ENCODE measurements at regions not wholly inside any gene's neighbourhood (a gene's known extent, or its start where the extent isn't known, plus 50 kb on each side); places are given as distances from the start of the nearest gene placed in this dataset.

GRCh38 chr1:67615886-67616285 lies 69.1 kb upstream of the GADD45A start:
- Histone ChIP-seq H3K27ac (no peak overlapping the region), H3K4me3 (no peak overlapping the region)
- DNase-seq (ENCODE audit: low spot score), result no peak
- TF ChIP-seq CTCF (IDR thresholded peaks at IDR 0.05), result no peak

- no peak for TF ChIP-seq CTCF (IDR thresholded peaks at IDR 0.05)
Measured at GRCh38 chr1:67616394-67616985, 68.5 kb upstream of the GADD45A start.

GRCh38 chr1:67618285-67619018 lies 66.5 kb upstream of the GADD45A start:
- peak overlapping the region; percentile 55 for H3K4me3 ChIP-seq
- DNase-seq (ENCODE audit: low spot score), result peak; percentile 80
- TF ChIP-seq CTCF (IDR thresholded peaks at IDR 0.05), result no peak
- H3K27ac ChIP-seq, result peak overlapping the region; percentile 83

More at GRCh38 chr1:67616394-67616985, 68.5 kb upstream of the GADD45A start:
- no peak for DNase-seq (ENCODE audit: low spot score)
- Histone ChIP-seq H3K4me3 (no peak overlapping the region), H3K27ac (no peak overlapping the region)

GRCh38 chr1:67619080-67619479 lies 65.9 kb upstream of the GADD45A start:
- DNase-seq (ENCODE audit: low spot score), result no peak
- peak overlapping the region; percentile 55 for H3K4me3 ChIP-seq
- H3K27ac ChIP-seq, result peak overlapping the region; percentile 83
- TF ChIP-seq CTCF (IDR thresholded peaks at IDR 0.05), result no peak

GRCh38 chr1:67623906-67624305 lies 61.1 kb upstream of the GADD45A start:
- no peak for DNase-seq (ENCODE audit: low spot score)
- Histone ChIP-seq H3K4me3 (no peak overlapping the region), H3K27ac (no peak overlapping the region)
- no peak for TF ChIP-seq CTCF (IDR thresholded peaks at IDR 0.05)

- Histone ChIP-seq H3K4me3 (no peak overlapping the region), H3K27ac (no peak overlapping the region)
- no peak for DNase-seq (ENCODE audit: low spot score)
- TF ChIP-seq CTCF (IDR thresholded peaks at IDR 0.05), result no peak
Measured at GRCh38 chr1:67624680-67625079, 60.3 kb upstream of the GADD45A start.
